GM18861 (cell line): ENCODE measurements at regions not wholly inside any gene's neighbourhood (a gene's known extent, or its start where the extent isn't known, plus 50 kb on each side); places are given as distances from the start of the nearest gene placed in this dataset.
"Not testable (repeated sequence)": the region's sequence is repeated elsewhere in the genome, so short reads cannot be mapped to it uniquely, and the experiment has no call there.

Experiments used
- ATAC-seq: cut with Tn5 transposase; IDR thresholded peaks from one replicate; pipeline ENCODE4 v1.9.1; 2021; ENCODE audit not compliant: unreplicated experiment

DNA sequence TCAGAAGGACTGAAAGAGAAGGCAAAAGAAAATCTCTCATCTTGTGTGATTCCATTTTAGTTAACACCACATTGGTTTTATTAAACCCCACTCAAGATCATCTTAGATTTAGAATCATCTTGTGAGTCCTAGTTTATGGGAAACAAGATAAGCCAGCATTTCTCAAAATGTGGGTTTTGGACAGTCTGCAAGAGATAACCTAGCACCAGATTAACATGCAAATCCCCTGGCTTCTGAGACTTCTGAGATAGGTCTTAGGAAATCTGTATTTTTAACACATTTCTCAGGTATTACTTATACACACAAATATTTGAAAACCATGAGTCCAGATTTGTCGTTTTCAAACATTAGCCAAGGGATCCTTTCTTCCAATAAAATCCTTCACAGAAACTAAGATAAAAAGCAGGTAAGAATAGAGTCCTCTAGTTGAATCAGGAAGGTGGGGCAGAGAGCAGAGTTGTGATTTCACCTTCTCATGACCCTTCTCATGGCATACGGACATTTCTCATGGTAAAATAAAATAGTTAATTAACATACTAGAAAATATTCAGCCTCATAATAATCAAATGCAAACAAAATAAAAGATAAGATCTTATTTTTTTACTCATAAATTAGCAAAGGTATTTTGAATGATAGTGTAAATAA is 287.2 kb upstream of the FN1 start:
- ATAC-seq: no peak

DNA sequence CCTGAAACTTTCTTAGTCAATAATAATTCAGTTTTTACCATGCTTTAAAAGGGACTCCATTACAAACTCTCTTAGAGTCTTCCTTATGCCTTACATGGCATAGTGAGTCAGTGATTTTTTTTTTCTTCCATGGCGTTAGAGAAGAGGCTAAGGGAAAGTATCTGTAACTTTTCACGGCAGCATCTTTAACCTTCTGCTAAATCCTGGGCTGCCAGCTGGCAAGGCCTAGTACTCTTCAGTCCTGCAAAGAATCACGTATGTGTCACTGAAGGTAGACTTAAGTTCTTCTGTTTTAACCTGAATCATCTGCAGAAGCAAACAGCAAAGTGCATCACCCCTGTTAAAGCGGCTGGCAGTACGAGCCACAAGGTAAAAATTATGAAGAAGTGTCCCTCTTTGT is 286.3 kb upstream of the FN1 start:
- no peak for ATAC-seq

DNA sequence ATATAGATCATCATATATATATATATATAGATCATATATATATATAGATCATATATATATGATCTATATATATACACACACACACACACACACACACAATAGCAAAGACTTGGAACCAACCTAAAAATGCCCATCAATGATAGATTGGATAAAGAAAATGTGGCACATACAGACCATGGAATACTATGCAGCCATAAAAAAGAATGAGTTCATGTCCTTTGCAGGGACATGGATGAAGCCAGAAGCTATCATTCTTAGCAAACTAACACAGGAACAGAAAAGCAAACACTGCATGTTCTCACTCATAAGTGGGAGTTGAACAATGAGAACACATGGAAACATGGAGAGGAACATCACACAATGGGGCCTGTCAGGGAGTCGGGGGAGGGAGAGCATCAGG is 285.6 kb upstream of the FN1 start:
- not testable (repeated sequence) for ATAC-seq

DNA sequence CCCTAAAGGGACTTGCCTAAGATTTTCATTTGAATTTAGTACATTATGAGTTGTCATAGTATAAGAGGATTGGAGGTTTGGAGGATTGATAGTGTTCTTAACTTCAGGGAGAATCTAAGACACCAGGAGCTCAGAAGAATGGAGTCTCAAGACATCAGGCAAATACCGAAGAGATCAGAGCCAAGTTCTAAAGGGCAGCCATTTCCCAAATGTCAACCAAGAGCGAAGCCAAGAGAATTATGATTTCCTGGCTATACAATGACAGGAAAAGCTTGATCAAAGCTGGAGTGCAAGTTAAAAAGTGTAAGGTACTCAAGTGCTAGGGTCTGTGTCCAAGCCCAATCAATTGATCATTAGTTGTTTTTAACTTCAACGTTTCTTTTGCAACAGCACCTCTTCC is 283.0 kb upstream of the FN1 start:
- no peak for ATAC-seq

DNA sequence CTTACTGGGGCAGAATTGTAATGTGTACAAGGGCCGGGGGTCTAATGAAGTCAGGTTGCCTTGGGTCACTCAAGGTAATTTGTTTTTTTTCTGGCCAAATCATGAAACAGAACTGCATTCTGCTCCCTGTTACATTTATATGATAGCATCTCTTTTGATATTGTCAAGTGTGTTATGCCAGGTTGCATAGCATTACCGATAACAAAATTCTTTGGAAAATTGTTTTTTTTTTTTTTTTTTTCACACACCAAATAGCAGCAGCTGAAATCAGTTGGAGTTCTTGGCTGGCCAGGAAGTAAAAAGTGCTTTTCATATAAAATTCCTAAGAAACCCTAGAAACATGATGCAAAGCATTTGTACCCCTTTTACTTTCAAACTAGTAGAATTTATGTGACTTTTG is 282.6 kb upstream of the FN1 start:
- no peak for ATAC-seq

DNA sequence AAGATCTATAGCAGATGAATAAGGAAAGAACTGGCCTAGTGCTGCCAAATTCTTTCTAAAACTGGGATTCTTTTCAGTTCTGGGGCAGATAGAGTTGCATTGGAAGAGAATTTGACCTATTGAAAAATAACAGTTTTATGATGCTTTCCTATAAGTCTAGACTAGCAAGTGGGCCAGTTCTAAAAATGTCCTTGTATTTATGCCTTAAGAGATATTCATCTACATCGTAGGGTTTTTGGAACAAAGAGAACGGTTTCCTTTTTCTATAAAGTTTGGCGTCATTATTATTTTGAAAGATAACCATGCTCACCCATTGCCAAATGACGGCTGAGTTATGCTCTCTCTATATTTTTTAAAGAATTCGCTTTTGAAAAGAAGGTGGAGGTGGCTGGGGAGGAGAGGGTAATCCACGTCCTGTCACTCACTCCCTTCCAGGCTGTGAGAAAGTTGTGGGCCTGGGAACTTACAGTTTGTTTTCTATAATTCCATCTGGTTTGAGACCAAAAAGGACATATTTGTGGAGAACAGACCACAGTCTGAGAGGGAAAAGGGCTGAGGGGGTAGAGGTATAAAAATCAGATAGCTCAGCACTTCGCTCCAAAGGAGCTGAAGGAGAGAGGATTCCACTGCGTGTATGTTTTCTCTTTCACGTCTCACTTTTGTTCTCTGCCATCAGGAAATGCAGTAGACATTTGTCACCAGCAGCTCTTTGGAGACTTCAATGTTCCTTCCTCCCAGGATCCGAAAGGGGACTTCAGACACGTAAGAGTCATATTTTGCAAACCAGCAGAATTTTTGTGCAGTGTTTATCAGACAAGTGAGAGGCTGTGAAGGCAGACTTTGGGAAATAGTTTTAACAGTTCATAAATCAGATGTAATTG is 281.9 kb upstream of the FN1 start:
- ATAC-seq: no peak

DNA sequence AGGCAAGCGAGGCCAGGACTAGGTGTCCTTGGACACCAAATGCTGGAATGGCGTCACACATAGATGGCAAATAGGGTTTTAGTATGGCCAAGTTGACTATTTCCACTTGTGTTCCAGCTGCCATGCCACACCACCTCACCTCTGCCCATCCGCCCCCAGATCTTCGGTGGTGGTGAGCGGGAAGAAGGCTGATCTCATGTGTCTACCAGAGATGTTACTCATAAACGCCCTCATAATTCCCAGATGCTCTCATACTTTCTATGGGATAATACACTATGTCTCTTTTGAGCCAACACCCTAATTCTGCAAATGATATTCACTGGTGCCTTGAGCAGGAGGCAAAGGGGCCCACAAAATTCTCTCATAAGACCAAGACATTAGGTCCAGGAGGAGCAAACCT is 281.1 kb upstream of the FN1 start:
- ATAC-seq: no peak

DNA sequence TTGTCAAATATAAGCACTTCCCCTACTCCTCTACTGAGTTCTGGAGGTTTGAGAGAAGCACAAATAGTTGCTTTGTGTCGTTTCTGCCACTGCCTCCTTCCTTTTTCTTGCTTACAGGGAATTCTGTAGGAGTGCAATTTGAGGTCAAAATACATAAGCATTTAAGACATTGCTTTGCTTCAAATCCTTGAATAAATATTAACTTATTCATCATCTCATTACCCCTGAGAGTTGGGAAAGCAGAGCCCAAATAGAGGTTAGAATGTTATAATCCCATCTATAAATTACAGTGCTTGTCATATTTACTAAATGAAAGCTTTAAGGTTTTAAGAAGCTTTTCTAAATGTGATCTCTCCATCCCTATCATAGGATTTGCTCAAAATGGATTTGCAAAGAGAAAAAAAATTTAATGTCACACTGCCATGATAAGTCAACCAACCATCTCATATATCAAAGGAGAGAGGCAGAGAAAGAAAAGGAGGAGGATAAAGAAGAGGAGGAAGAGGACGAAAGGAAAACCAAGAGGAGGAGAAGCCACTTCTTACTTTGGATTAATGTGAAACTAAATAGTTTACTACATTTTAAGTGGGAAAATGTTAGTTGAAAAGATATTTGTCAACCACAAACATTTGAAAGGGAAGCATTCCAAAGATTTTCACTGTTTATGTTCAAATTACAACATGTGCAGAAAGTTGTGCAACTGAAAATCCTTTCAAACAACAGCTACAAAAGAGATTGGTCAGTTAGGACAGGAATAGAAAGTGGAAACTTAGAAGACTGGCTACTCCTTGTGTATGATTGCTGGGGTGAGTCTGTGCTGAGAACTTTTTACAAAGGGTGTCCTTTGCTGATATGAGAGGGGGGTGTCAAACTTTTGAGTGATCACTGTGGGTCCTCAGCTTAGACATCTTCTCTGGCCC is 277.3 kb upstream of the FN1 start:
- no peak for ATAC-seq

DNA sequence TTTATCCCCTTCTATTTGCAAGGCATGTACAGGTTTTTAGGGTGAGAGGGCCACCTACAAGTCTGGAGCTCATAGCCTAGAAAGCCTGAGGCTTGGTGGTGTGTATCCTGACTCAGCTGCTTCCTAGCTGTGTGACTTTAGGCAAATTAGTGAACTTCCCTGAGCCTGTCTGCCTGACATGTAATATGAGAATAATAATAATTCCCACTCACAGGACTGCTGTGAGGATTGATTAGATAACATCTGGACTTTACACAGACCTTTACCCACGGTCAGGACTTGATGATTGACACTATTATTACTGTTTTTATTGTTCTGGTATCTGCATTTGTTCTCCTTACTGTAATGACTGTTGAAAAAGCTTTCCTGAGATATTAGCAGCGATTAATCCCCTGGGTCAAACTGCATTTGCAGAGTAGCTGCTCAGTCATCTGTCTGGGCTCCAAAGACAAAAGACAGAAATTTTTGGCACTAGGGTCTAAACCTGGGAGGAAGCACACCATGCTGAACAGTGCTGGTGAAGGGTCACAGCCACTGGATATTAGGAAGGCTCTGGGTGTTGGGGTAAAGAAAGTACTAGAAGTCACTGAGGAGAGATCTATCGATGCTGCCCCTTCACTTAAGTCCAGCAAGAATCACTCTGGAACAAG is 276.5 kb upstream of the FN1 start:
- no peak for ATAC-seq

DNA sequence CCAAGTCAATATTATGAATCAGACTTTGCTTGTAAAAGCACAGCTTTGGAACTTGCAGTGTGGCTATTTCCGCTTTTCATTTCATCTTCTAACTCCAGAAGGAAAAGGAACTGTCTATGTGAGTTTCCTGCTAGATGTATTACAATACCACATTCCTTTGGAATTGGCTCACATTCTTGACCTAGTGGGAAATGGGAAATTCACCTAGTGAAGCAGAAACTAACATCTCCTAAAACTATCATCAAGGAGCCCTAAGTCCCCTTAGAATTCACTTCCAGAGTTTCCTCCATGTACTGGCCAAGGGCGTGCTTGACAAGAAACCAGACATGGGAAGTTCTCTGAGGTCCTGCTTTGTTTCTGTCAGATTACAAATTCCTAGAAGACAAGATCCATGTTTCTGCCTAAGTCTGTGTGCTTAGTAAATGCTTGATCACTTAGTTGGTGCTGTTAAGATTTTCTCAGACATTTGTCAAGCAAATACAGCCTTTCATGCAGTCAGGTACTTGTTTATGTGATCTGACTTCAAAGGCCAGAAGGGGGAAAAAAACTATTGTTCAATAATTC is 275.7 kb upstream of the FN1 start:
- no peak for ATAC-seq

DNA sequence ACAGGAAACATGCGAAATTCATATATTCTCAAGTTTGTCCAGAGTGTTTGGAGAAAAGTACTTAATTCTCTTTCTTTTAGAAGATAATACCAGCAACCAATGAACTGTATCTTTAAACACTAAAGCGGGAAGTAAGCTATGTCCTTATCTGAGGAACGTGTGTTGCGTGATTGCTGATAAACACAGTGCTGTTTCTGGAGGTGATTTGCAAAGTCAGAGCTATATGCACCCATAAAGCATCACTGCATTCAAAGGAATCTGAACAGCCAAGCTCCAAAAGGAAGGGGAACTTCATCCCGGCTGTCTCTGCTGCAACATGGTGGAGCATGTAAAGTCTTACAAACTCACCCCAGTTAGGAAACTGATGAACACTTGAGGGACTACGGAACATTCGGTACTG is 271.7 kb upstream of the FN1 start:
- no peak for ATAC-seq

DNA sequence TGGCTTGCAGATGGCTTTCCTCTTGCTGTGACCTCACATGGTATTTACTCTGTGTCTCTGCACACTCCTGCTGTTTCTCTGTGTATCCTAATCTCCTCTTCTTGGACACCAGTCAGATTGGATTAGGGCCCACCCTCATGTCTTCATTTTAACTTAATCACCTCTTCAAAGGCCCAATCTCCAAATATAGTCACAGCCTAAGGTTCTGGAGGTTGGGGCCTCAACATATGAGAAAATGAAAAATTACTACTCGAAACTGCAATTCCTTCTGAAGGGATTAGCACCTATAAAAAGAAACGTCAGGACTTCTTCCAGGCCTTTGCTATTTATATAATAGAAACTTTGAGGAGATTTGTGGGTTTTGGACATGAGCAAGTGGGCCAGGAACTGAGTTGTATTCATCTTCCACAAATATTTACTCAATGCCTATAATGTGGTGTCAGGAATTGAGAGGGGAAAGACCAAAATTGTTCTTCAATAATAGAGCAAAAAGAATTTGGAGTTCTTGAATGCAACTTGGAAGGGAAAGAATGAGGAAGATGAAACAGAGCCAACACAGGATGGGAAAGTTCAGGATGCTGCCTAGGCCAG is 270.0 kb upstream of the FN1 start:
- no peak for ATAC-seq

DNA sequence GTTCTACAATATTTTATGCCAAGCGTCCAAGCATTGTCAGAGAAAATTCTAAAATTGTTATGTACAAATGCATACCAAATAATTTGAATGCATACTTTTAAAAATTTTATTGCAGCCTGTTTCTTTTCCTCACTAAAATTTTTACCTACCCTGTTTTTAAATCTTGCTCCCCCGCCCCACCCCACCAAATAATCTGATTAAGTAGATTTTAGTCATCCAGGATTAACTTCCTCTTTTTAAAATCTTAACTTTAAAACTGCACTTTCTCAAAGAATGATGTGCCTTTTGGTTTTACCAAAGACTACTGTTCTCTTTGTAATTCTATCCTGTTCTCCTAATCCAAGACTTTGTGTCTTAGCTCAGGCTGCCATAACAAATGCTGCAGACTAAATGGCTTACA is 269.4 kb upstream of the FN1 start:
- no peak for ATAC-seq

DNA sequence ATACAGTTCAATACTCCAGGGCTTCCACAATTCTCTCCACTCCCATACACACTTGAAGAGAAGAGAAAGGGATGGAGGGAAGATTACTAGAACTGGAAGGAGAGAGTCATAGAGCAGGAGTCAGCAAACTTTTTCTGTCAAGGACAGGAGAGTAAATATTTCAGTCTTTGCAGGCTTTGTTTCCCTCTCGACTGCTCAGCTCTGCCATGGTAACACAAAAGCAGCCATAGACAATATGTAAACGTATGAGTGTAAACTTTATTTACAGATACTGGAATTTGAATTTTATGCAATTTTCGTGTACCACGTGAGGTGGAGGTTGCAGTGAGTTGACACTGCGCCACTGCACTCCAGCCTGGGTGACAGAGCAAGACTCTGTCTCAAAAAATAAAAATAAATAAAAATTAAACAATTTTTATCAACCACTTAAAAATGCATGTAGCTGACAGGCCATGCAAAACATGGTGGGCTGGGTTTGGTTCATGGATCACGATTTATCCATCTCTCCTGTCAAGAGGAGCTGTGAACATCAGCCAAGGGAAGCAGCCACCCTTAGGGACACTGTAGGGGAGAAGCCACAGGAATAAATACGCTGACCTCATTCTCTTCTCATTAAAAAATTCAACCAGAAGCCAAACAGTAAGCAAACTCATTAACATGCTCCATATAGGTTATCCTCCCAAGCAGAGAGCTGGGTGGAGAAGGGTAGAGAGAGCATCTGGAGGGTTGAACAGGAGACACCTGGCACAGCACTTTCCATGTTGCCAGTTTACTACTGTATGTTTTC is 266.4 kb upstream of the FN1 start:
- ATAC-seq: no peak

DNA sequence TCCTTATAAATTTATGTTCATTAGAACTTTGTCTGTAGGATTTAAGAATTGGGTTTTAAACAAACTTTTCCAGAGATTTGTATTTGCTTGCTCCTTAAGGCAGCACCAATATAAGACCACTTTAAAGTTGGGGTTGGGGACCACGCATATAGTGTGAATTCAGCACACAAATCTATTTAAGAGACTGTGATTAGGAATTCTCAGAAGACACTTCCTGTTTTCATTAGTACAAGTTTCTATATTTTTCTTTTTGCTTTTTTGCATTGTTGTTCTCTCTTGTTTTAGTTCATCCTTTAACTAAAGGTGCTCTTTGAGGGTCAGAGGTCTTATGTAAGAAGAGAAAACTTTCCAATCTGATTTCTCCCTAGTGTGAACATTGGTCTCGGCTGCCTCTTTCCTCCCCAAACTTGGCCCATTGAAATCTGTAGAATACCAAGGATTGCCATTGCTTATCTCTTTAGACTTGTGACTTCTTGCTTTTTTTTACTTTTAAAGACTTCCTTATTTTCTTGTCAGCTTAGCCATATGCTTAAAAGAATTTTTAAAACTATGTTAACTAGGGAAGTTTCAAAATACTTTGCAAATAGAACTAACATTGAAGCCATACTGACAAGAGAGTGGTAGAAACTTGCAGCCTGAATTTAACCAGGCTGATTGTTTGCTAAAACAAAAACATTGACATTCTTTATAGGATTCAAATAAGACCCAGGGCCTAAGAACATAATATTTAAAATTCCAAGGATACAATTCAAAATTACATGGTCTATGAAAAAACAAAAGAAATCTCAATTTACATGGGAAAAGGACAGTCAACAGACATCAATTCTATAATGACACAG is 264.1 kb upstream of the FN1 start:
- ATAC-seq: no peak

DNA sequence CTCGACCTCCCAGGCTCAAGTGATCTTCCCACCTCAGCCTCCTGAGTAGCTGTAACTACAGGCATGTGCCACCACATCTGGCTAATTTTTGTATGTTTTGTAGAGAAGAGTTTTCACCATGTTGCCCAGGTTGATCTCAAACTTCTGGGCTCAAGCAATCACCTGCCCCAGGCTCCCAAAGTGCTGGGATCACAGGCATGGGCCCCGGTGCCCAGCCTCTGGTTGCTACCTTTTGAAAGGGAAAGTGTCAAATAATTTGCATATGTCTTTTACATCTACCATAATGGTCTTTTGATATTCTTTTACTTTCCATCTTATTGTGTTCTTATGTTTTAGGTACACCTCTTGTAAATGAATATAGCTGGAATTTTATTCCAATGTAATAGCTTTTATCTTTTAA is 263.1 kb upstream of the FN1 start:
- ATAC-seq: no peak

DNA sequence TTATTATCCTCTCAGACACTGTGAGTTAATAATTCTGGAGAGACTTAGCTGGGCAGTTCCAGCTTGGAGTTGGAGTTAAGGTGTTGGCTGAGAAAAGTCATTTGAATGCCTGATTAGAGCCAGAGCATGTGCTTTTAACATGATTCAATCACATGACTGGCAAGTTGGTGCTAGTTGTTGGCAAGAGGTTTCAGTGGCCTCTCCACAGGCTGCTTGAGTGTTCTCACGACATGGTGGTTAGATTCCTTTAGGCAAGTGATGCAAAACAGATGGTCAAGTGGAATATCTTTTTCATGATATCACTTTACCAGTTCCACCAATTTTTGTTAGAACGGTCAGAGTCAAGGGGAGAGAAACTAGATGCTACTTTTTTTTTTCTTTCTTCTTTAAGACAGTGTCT is 262.7 kb upstream of the FN1 start:
- no peak for ATAC-seq

DNA sequence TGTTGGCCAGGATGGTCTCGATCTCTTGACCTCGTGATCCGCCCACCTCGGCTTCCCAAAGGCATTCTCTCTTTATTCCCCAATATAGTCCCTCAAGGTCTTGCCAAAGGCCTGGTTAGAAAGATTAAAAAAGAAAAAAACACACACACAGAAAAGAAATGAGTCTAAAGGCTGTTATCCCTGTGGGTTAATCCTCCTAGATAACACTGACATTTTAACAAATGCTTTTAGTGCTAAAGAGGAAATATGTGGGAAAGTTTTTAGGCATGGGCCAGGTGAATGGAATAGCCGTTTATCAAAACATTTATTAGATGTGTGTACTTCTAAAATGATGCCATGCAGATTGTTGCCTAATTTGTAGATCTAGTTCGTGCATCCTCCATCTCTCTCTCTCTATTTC is 261.6 kb upstream of the FN1 start:
- no peak for ATAC-seq

DNA sequence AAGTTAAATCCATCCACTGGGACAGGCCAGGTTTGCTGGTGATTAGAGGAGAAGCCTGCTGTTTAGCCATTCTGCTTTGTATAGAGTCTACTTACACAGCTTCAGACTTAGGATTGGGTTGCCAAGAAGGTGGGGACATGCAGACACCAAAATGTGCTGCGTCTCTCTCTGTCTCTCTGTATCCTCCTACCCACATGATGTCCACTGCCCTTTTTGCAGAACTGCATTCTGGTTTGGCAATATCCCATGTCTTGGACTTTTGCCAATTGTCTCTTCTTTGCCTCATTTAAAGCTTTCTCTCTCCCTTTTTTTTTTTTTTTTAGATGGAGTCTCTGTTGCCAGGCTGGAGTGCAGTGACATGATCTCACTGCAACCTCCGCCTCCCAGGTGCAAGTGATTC is 261.1 kb upstream of the FN1 start:
- ATAC-seq: no peak
